ENCODE measurements at regions not wholly inside any gene's neighbourhood (a gene's known extent, or its start where the extent isn't known, plus 50 kb on each side); places are given as distances from the start of the nearest gene placed in this dataset.
"Not testable (repeated sequence)": the region's sequence is repeated elsewhere in the genome, so short reads cannot be mapped to it uniquely, and the experiment has no call there.

GRCh38 chr17:72175787-72176515 lies 55.1 kb downstream of the SOX9 start:
- peak; percentile 47 for DNase-seq

GRCh38 chr17:72176516-72176851 lies 55.7 kb downstream of the SOX9 start:
- no peak for DNase-seq

GRCh38 chr17:72176951-72177660 lies 56.3 kb downstream of the SOX9 start:
- DNase-seq: peak; percentile 45

DNA sequence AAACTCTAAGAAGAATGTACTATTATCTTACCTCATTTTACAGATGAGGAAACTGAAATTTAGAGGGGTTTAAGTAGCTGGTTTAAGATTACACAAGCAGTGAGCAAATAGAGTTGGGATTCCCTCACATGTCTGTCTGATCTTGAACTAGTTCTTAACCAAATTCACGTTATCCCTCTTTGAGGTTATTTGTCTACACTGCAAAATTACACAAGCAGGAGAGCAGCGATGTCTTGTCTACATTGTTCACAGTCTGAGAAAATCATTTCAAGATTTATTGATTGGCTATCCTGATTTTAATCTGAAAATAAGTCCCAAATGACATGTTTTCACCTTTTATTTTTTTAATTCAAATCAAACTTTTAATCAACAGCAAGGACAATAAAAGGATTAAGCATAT lies 56.9 kb downstream of the SOX9 start:
- no peak for DNase-seq

- DNase-seq: no peak
These were observed 61.6 kb downstream of the SOX9 start for GRCh38 chr17:72182371-72182873.

DNA sequence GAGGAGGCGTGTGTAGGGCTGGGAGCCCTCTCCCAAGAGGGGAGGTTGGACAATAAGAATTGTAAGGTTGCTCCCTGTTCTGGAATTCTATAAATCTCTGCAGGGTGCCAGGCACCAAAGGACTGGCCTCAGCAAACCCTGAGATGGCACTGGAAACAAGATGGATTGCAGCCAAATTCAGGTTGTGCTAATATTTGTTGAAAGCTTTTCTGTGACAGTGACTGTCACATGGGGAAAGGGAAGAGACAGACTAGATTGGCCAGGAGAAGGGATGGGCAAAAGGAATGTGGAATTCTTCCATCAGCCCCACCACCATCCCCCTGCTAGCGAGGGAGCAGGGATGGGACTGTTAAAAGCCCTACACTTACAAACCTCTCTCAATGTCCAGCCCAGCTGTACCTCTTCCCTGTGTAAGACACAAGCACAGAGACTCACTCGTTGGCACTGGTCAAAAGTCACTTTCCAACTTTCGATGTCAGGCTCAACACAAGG lies 62.4 kb downstream of the SOX9 start:
- no peak for DNase-seq

DNA sequence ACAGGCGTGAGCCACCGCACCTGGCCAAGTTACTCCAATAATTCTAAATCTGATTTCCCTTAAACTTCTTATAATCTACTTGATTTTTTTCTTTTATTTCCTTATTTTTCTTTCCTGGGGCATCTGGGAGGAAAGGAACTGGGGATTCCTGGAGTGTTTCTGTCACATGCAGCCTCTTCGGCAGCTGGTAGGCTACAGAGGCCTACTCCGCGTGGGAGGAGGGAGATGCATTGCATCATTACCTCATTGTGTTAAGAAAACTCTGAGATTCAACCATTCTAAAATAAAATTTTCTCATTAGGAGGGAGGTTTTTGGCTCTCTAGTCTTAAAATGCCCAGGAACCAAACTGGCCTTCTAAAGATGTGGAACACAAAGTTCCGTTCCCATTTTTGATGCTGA lies 64.0 kb downstream of the SOX9 start:
- DNase-seq: no peak

DNA sequence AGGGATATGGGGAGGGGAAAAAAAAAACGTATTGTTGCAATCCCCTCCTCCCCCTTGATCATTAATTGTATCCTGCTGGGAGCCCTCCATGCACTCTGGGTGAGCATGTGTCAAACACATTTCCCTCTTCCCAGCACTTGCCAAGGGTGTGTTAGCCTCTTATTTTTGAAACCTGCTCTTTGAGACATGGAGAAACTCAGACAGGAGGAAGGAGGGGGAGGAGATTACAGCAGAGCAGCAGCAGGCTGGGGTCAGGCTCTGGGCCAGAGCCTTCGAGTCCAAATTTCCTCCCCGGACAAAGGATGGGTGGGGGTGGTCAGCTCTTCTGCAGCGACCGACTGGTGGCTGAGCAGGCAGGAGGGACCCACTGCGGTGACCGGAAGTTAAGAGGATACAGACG lies 64.7 kb downstream of the SOX9 start:
- DNase-seq: peak; percentile 43

DNA sequence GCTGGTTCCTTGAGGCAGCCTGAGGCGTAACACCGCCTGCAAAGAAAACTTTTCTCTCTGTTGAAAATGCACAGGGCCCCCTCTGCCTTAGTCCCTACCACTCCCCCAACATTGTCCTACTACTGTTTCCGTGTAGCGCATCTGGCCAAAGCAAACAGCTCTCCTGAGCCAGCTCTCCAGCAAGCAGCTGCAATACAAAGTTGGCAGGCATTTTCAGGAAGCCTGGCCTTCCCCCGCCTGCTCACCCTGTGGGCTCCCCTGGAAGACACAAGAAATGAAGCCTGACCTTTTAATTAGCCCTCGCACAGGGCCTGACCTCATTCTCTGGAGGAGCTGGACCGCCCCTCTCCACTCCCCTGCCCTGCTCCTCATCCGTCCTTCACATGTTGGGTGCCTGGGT lies 66.7 kb downstream of the SOX9 start:
- DNase-seq: peak; percentile 24

- DNase-seq: no peak
These were observed 68.0 kb downstream of the SOX9 start for GRCh38 chr17:72188801-72189200.

- no peak for DNase-seq
These were observed 69.2 kb downstream of the SOX9 start for GRCh38 chr17:72189768-72190593.

GRCh38 chr17:72191356-72191755 lies 70.5 kb downstream of the SOX9 start:
- DNase-seq: no peak

GRCh38 chr17:72191921-72192799 lies 71.3 kb downstream of the SOX9 start:
- peak; percentile 93 for DNase-seq

- DNase-seq: peak; percentile 54
These were observed 72.0 kb downstream of the SOX9 start for GRCh38 chr17:72192800-72193192.

DNA sequence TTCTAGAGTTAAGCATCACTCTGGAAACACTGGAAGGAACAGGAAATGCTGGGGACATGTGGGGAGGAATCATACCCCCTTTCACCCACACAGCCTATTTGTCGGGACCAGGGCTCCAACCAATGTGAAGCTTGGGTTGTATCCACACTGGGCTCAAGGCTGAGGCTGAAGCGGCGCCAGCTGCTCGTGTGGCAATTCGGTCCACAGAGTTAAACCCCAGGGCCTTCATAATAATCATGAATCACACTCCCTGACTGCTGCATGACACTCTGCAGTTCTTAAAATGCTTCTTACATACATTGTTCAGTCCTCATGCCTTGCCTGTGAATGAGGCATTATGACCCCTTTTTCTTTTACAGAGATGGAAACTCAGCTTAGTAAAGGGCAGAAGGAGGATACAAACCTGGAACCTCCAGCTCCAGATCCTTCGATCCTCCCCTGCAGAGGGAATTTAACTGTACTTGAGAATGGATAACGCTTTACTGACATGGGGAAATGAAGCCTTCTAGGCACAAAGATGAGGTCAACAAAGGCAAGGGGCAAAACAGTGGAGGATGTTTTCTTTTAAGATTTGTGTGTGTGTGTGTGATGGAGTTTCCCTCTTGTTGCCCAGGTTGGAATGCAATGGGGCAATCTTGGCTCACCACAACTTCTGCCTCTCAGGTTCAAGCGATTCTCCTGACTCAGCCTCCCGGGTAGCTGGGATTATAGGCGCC lies 72.7 kb downstream of the SOX9 start:
- peak; percentile 52 for DNase-seq

- DNase-seq: not testable (repeated sequence)
These were observed 73.3 kb downstream of the SOX9 start for GRCh38 chr17:72194107-72194440.

- no peak for DNase-seq
These were observed 78.4 kb downstream of the SOX9 start for GRCh38 chr17:72199256-72199655.

DNA sequence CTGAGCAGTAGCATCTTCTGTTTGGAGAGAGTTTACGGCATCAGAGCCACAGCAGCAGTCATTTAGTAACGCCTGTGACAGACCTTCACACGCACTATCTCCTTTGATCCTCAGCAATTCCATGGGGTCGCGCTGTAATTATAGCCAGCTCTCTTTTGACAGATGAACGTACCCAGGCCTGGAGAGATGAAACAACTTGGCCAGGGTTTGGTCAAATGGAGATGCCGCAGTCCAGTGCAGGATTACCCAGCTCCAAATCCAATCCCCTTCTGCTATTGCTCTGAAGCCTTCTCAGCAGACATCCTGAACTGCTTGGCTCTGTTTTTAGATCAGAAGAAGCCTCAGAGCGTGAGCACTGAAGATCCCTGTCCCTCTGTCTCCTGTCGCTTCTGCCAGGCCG lies 83.9 kb downstream of the SOX9 start:
- DNase-seq: no peak

DNA sequence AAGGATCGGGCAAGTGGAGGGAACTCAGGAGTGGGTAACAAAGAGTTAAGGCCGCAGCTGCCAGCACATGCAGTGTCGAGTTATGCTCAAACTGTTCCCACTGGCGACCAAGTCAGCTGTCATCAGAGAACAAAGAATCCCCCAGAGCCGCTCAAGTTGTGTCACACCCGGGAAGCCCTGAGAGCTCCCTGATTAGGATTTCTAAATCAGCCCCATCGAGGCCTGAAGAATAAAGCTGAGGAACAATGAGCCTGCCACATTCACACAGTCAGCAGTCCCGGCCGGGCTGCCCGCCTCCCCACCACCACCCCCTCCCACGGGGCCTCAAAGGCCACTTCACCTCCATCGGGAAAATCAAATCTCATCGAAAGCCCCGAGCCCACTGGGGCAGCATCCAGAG lies 84.5 kb downstream of the SOX9 start:
- DNase-seq: no peak

DNA sequence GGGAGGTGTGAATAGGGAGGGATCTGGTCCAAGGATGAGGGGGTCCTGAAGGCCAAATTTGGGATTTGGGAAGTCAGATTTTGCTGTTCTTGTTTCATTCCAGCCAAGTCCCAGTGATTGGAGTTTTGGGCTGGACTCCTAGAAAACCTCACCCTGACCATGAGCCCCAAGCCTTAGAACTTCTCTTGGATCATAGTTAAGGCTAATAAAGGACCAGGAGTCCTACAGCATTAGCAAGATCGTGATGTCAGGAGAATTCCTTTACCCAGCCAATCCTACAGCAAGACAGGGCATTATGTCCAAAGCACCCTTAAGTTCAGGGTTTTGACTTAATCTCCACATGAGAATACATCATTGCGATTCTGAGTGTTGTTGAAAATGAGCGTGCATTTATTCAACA lies 85.0 kb downstream of the SOX9 start:
- no peak for DNase-seq

- no peak for DNase-seq
These were observed 85.6 kb downstream of the SOX9 start for GRCh38 chr17:72206376-72206775.

- DNase-seq: no peak
These were observed 88.0 kb downstream of the SOX9 start for GRCh38 chr17:72208832-72209231.
